NT2/D1 (cell line): ENCODE measurements at regions not wholly inside any gene's neighbourhood (a gene's known extent, or its start where the extent isn't known, plus 50 kb on each side); places are given as distances from the start of the nearest gene placed in this dataset.

ENCODE experiments used
- DNase-seq: peaks from one replicate; pipeline ENCODE4 v3.0.0-alpha.2; 2011; ENCODE audit warnings: low read depth, low spot score
- H3K27me3 ChIP-seq: 2 replicates; pipeline ENCODE4 v1.6.0; 2011; ENCODE audit warnings: mild to moderate bottlenecking; ENCODE audit not compliant: insufficient read length, insufficient read depth
- H3K36me3 ChIP-seq: 2 replicates; pipeline ENCODE4 v1.6.1; 2011; ENCODE audit warnings: mild to moderate bottlenecking, low read length, mixed read lengths; ENCODE audit not compliant: insufficient read depth, insufficient read length
- H3K4me1 ChIP-seq: 2 replicates; pipeline ENCODE4 v1.5.1; 2011; ENCODE audit not compliant: insufficient read depth, insufficient read length
- H3K4me3 ChIP-seq: 2 replicates; pipeline ENCODE4 v1.5.1; 2011; ENCODE audit warnings: low read depth; ENCODE audit not compliant: insufficient read length
- H3K9ac ChIP-seq: 2 replicates; pipeline ENCODE4 v1.6.0; 2011; ENCODE audit warnings: low read depth; ENCODE audit not compliant: insufficient read length
- H3K9me3 ChIP-seq: 2 replicates; pipeline ENCODE4 v1.5.1; 2011; ENCODE audit warnings: mild to moderate bottlenecking, low read length; ENCODE audit not compliant: insufficient read depth
- SUZ12 ChIP-seq: IDR thresholded peaks from 2 replicates; pipeline ENCODE4 v1.6.1; 2011; ENCODE audit not compliant: insufficient read length, insufficient read depth; ENCODE audit errors: extremely low read depth
- YY1 ChIP-seq: IDR thresholded peaks from 2 replicates; pipeline ENCODE4 v1.6.1; 2011; ENCODE audit not compliant: insufficient read length, insufficient read depth
- ZNF274 ChIP-seq: IDR thresholded peaks from 2 replicates; pipeline ENCODE4 v1.6.1; 2011; ENCODE audit warnings: mild to moderate bottlenecking, low read depth, low read length

- no peaks in the 10 kb centered on the region for H3K36me3 ChIP-seq
- H3K4me1 ChIP-seq: no peaks in the 10 kb centered on the region
- H3K9me3 ChIP-seq: no peaks in the 10 kb centered on the region
- H3K9ac ChIP-seq: no peak overlapping the region
- DNase-seq: no peak
- TF ChIP-seq ZNF274: no peak
- no peak for TF ChIP-seq SUZ12
- TF ChIP-seq YY1: no peak
- H3K27me3 ChIP-seq: no peaks in the 10 kb centered on the region
- no peak overlapping the region for H3K4me3 ChIP-seq
Measured at GRCh38 chr12:105819549-105819948, 319.2 kb downstream of the NUAK1 start.

- Histone ChIP-seq H3K4me3 (no peak overlapping the region), H3K9ac (no peak overlapping the region), H3K36me3 (no peaks in the 10 kb centered on the region), H3K27me3 (no peaks in the 10 kb centered on the region), H3K4me1 (no peaks in the 10 kb centered on the region), H3K9me3 (no peaks in the 10 kb centered on the region)
- peak; percentile 39 for DNase-seq
- TF ChIP-seq ZNF274: no peak
- TF ChIP-seq SUZ12: no peak
- TF ChIP-seq YY1: no peak
Measured at GRCh38 chr12:105820429-105821125, 318.2 kb downstream of the NUAK1 start.

- TF ChIP-seq ZNF274: no peak
- no peak for TF ChIP-seq YY1
- TF ChIP-seq SUZ12: no peak
- Histone ChIP-seq H3K27me3 (no peaks in the 10 kb centered on the region), H3K4me3 (no peak overlapping the region), H3K9me3 (no peaks in the 10 kb centered on the region), H3K36me3 (no peaks in the 10 kb centered on the region), H3K9ac (no peak overlapping the region), H3K4me1 (no peaks in the 10 kb centered on the region)
- DNase-seq: no peak
Measured at GRCh38 chr12:105822131-105823105, 316.3 kb downstream of the NUAK1 start.

GRCh38 chr12:105823810-105824209, 314.9 kb downstream of the NUAK1 start:
- TF ChIP-seq YY1 (no peak), SUZ12 (no peak), ZNF274 (no peak)

GRCh38 chr12:105825141-105825540, 313.6 kb downstream of the NUAK1 start:
- Histone ChIP-seq H3K4me3 (no peak overlapping the region), H3K9ac (no peak overlapping the region), H3K4me1 (no peaks in the 10 kb centered on the region), H3K36me3 (no peaks in the 10 kb centered on the region), H3K27me3 (no peaks in the 10 kb centered on the region), H3K9me3 (no peaks in the 10 kb centered on the region)
- no peak for DNase-seq
- TF ChIP-seq SUZ12: no peak
- TF ChIP-seq YY1: no peak
- TF ChIP-seq ZNF274: no peak

More at GRCh38 chr12:105823810-105824209, 314.9 kb downstream of the NUAK1 start:
- Histone ChIP-seq H3K4me1 (no peaks in the 10 kb centered on the region), H3K9ac (no peak overlapping the region), H3K36me3 (no peaks in the 10 kb centered on the region), H3K4me3 (no peak overlapping the region), H3K9me3 (no peaks in the 10 kb centered on the region), H3K27me3 (no peaks in the 10 kb centered on the region)
- no peak for DNase-seq

- Histone ChIP-seq H3K27me3 (no peaks in the 10 kb centered on the region), H3K36me3 (no peaks in the 10 kb centered on the region), H3K9ac (no peak overlapping the region), H3K4me3 (no peak overlapping the region), H3K4me1 (no peaks in the 10 kb centered on the region), H3K9me3 (no peaks in the 10 kb centered on the region)
- no peak for DNase-seq
- TF ChIP-seq SUZ12 (no peak), ZNF274 (no peak), YY1 (no peak)
Measured at GRCh38 chr12:105831372-105831771, 307.4 kb downstream of the NUAK1 start.

GRCh38 chr12:105832021-105832420, 306.7 kb downstream of the NUAK1 start:
- Histone ChIP-seq H3K9ac (no peak overlapping the region), H3K9me3 (no peaks in the 10 kb centered on the region), H3K4me3 (no peak overlapping the region), H3K36me3 (no peaks in the 10 kb centered on the region), H3K27me3 (no peaks in the 10 kb centered on the region), H3K4me1 (no peaks in the 10 kb centered on the region)
- no peak for DNase-seq
- no peak for TF ChIP-seq SUZ12
- TF ChIP-seq ZNF274: no peak
- TF ChIP-seq YY1: no peak
